IMR-90 (cell line): ENCODE measurements at regions not wholly inside any gene's neighbourhood (a gene's known extent, or its start where the extent isn't known, plus 50 kb on each side); places are given as distances from the start of the nearest gene placed in this dataset.

ENCODE experiments used
- ATAC-seq: fragments of 200-7000 bp; cut with Tn5 transposase; 2 replicates; pipeline ENCODE4 v1.9.1; 2020; ENCODE audit warnings: low read depth, mild to moderate bottlenecking, moderate library complexity
- BruUV-seq: library from RNA; stranded (reverse); fragments of 400-500 nt; replicated peaks from 2 replicates; lab custom pipeline; 2021; lab: Mats Ljungman, UMichigan
- CTCF ChIA-PET: fragments of 300-600 bp; formaldehyde crosslinking; extraction: SDS; loops from one replicate; lab custom pipeline; 2021; ENCODE audit warnings: antibody characterized with exemption; lab: Yijun Ruan, JAX
- POLR2A ChIA-PET: fragments of 300-600 bp; sonication (Branson Sonifier 250); formaldehyde crosslinking; loops from one replicate; lab custom pipeline; 2022; ENCODE audit warnings: antibody characterized with exemption; ENCODE audit not compliant: unreplicated experiment; lab: Charles Lee
- DNase-seq: peaks from one replicate; pipeline ENCODE4 v3.0.0; 2013
- H2AFZ ChIP-seq: replicated peaks from 2 replicates; pipeline ENCODE3; 2013; ENCODE audit warnings: low read length, mild to moderate bottlenecking; ENCODE audit not compliant: poor library complexity
- H2AK5ac ChIP-seq: 2 replicates; pipeline ENCODE4 v1.6.1; 2013; ENCODE audit warnings: low read depth, low read length, inconsistent platforms
- H2AK9ac ChIP-seq: replicated peaks from 2 replicates; pipeline ENCODE3; 2013; ENCODE audit warnings: mild to moderate bottlenecking, low read depth, low read length, moderate library complexity; ENCODE audit not compliant: poor library complexity
- H2BK120ac ChIP-seq: 2 replicates; pipeline ENCODE4 v1.6.1; 2013; ENCODE audit warnings: low read depth, low read length, inconsistent platforms
- H2BK15ac ChIP-seq: 3 replicates; pipeline ENCODE4 v1.6.1; 2013; ENCODE audit warnings: low read depth, low read length, inconsistent platforms
- H2BK20ac ChIP-seq: 2 replicates; pipeline ENCODE4 v1.6.1; 2013; ENCODE audit warnings: low read depth, mild to moderate bottlenecking, inconsistent platforms, low read length, moderate library complexity
- H2BK5ac ChIP-seq: 2 replicates; pipeline ENCODE4 v1.6.1; 2013; ENCODE audit warnings: mild to moderate bottlenecking, low read depth, low read length, inconsistent platforms; ENCODE audit not compliant: poor library complexity, severe bottlenecking
- H3K14ac ChIP-seq: replicated peaks from 2 replicates; pipeline ENCODE4 v1.6.1; 2013; ENCODE audit warnings: low read depth, low read length, inconsistent platforms
- H3K18ac ChIP-seq: 2 replicates; pipeline ENCODE4 v1.6.1; 2013; ENCODE audit warnings: low read depth, low read length, control low read depth
- H3K23ac ChIP-seq: 2 replicates; pipeline ENCODE4 v1.6.1; 2013; ENCODE audit warnings: low read depth, low read length, inconsistent platforms
- H3K27ac ChIP-seq: 2 replicates; pipeline ENCODE4 v1.5.1; 2013; ENCODE audit warnings: mild to moderate bottlenecking, control low read depth, low read length; ENCODE audit not compliant: insufficient read depth
- H3K27me3 ChIP-seq: 2 replicates; pipeline ENCODE4 v1.6.1; 2013; ENCODE audit warnings: low read length; ENCODE audit not compliant: control insufficient read depth, insufficient read depth
- H3K36me3 ChIP-seq: 2 replicates; pipeline ENCODE4 v1.6.1; 2013; ENCODE audit warnings: low read length, mixed read lengths; ENCODE audit not compliant: control insufficient read depth, insufficient read depth
- H3K4ac ChIP-seq: 2 replicates; pipeline ENCODE4 v1.6.1; 2013; ENCODE audit warnings: low read depth, low read length, inconsistent platforms
- H3K4me1 ChIP-seq: 2 replicates; pipeline ENCODE4 v1.6.1; 2013; ENCODE audit warnings: low read length, mixed read lengths; ENCODE audit not compliant: control insufficient read depth, insufficient read depth
- H3K4me2 ChIP-seq: 2 replicates; pipeline ENCODE4 v1.6.1; 2013; ENCODE audit warnings: low read depth, mild to moderate bottlenecking, control low read depth, low read length, moderate library complexity
- H3K4me3 ChIP-seq: 2 replicates; pipeline ENCODE4 v1.5.1; 2013; ENCODE audit warnings: low read depth, mild to moderate bottlenecking, control low read depth, low read length, moderate library complexity; ENCODE audit not compliant: insufficient read depth
- H3K56ac ChIP-seq: 2 replicates; pipeline ENCODE4 v1.6.1; 2013; ENCODE audit warnings: low read length, inconsistent platforms; ENCODE audit not compliant: insufficient read depth; ENCODE audit errors: extremely low read depth
- H3K79me1 ChIP-seq, 2 experiments: 2 replicates each; pipeline ENCODE4 v1.6.1; 2013; ENCODE audit warnings: low read length in 2 of 2, inconsistent platforms in 1 of 2, low read depth in 1 of 2
- H3K9ac ChIP-seq: 2 replicates; pipeline ENCODE4 v1.6.1; 2013; ENCODE audit warnings: low read depth, low read length, control low read depth
- H3K9me1 ChIP-seq: 2 replicates; pipeline ENCODE4 v1.6.1; 2013; ENCODE audit warnings: low read length, inconsistent platforms; ENCODE audit not compliant: insufficient read depth
- H3K9me3 ChIP-seq: 2 replicates; pipeline ENCODE4 v1.6.1; 2013; ENCODE audit warnings: low read length; ENCODE audit not compliant: control insufficient read depth, insufficient read depth
- H4K20me1 ChIP-seq: 2 replicates; pipeline ENCODE4 v1.6.1; 2013; ENCODE audit warnings: low read length, inconsistent platforms; ENCODE audit not compliant: insufficient read depth
- H4K5ac ChIP-seq: 2 replicates; pipeline ENCODE4 v1.6.1; 2013; ENCODE audit warnings: mild to moderate bottlenecking, low read depth, low read length, control low read depth
- H4K8ac ChIP-seq, 2 experiments: 2 replicates each; pipeline ENCODE4 v1.6.1; 2013; ENCODE audit warnings: low read depth in 2 of 2, low read length in 2 of 2, control low read depth in 1 of 2, inconsistent platforms in 1 of 2
- H4K91ac ChIP-seq: 2 replicates; pipeline ENCODE4 v1.6.1; 2013; ENCODE audit warnings: low read depth, low read length, inconsistent platforms; ENCODE audit not compliant: insufficient read depth
- CEBPB ChIP-seq: IDR thresholded peaks from 2 replicates; pipeline ENCODE4 v1.6.1; 2012; ENCODE audit warnings: low read depth, low read length, improper control_type of control experiment
- SMC3 ChIP-seq: fragments of 150-350 bp; IDR thresholded peaks from 2 replicates; pipeline ENCODE4 v1.6.1; 2016; ENCODE audit warnings: low read depth, mild to moderate bottlenecking, antibody characterized with exemption, low read length, moderate library complexity
- WGBS, 2 experiments: methylation state at CpG; one replicate each; pipeline versions ENCODE4 v1.1.5 to v1.1.7; 2013; ENCODE audit warnings: missing lambda C conversion rate in 2 of 2; ENCODE audit not compliant: insufficient read length in 1 of 2; ENCODE audit errors: extremely low coverage in 2 of 2; 5-methylcytosine and 5-hydroxymethylcytosine counted together
- dilution Hi-C: fragments of 300-500 bp; cut with HindIII; formaldehyde crosslinking; loops from one replicate; pipeline ENCODE4 v1.14.3; 2018; ENCODE audit warnings: low sequenced_read_pairs; ENCODE audit not compliant: unreplicated experiment
- in situ Hi-C: fragments of 300-500 bp; cut with MboI; formaldehyde crosslinking; loops from 3 replicates; pipeline ENCODE4 v1.14.3; 2019; ENCODE audit warnings: low sequenced_read_pairs, inconsistent platforms, mixed read lengths
- intact Hi-C: fragments of 100-400 bp; cut with micrococcal nuclease; formaldehyde crosslinking; loops from 2 replicates; pipeline ENCODE4 v1.10.0; 2022

GRCh38 chr13:29905845-29906244 lies 55.4 kb upstream of the UBL3 start:
- no peak overlapping the region for H2AFZ ChIP-seq
- H2BK5ac ChIP-seq: no peak overlapping the region
- H4K8ac ChIP-seq: no peak overlapping the region
- peak overlapping the region; percentile 34; the same call in 1 of the 2 replicates for H3K18ac ChIP-seq
- H3K14ac ChIP-seq: no peak overlapping the region
- H2AK5ac ChIP-seq: no peak overlapping the region
- no peak overlapping the region for H4K5ac ChIP-seq
- in situ Hi-C loops (no loop called here), dilution Hi-C loops (no loop called here), intact Hi-C loops (no loop called here)
- no peak overlapping the region for H3K4ac ChIP-seq
- H3K23ac ChIP-seq: no peak overlapping the region
- H2BK20ac ChIP-seq: no peak overlapping the region
- CTCF ChIA-PET: interaction anchor here (0.7 to 3.0 kb wide), 2 partner anchors 18 to 899 kb away, joined by 4 to 8 read pairs; no protein-coding TSS in a partner anchor
- H3K56ac ChIP-seq: no peak overlapping the region
- no peaks in the 10 kb centered on the region for H3K79me1 ChIP-seq
- no peak overlapping the region for H3K4me2 ChIP-seq
- H3K27me3 ChIP-seq: no peaks in the 10 kb centered on the region
- DNase-seq (peak; percentile 56), ATAC-seq (peak; percentile 31; the same call in 1 of the 2 replicates)
- H3K9me1 ChIP-seq: peaks cover 18% of the 10 kb centered on the region
- peaks cover 10% of the 10 kb centered on the region; the same call in 1 of the 2 replicates for H3K4me1 ChIP-seq
- no peak overlapping the region for H3K27ac ChIP-seq
- POLR2A ChIA-PET: no interaction called here
- no peak overlapping the region for H3K4me3 ChIP-seq
- H3K9me3 ChIP-seq: no peaks in the 10 kb centered on the region
- H3K9ac ChIP-seq: no peak overlapping the region
- peak overlapping the region; percentile 49; the same call in 1 of the 3 replicates for H2BK15ac ChIP-seq
- H3K36me3 ChIP-seq: no peaks in the 10 kb centered on the region
- no CpG with 5 or more reads among the region's 3 CpGs for WGBS, 2 experiments
- peak; percentile 95 for TF ChIP-seq CEBPB
- TF ChIP-seq SMC3: no peak
- BruUV-seq: no TSS peak
- no peak overlapping the region for H2AK9ac ChIP-seq
- no peaks in the 10 kb centered on the region for H4K20me1 ChIP-seq
- no peak overlapping the region for H4K91ac ChIP-seq
- H2BK120ac ChIP-seq: no peak overlapping the region
